HepG2 (cell line): ENCODE measurements at regions not wholly inside any gene's neighbourhood (a gene's known extent, or its start where the extent isn't known, plus 50 kb on each side); places are given as distances from the start of the nearest gene placed in this dataset.

ENCODE experiments used
- ATAC-seq: fragments of 200-7000 bp; cut with Tn5 transposase; 3 replicates; pipeline ENCODE4 v1.9.1; 2020; ENCODE audit warnings: mild to moderate bottlenecking, moderate library complexity
- BruUV-seq: library from RNA; stranded (reverse); fragments of 400-500 nt; replicated peaks from 2 replicates; lab custom pipeline; 2021; lab: Mats Ljungman, UMichigan
- CTCF ChIA-PET: fragments of 300-600 bp; formaldehyde crosslinking; extraction: SDS; loops from one replicate; lab custom pipeline; 2021; ENCODE audit warnings: low total read pairs, inconsistent platforms, low intra/inter-chr PET ratio; lab: Yijun Ruan, JAX
- POLR2A ChIA-PET: fragments of 350-600 bp; sonication (Branson Sonifier 250); formaldehyde crosslinking; loops from one replicate; lab custom pipeline; 2020; ENCODE audit warnings: antibody characterized with exemption, inconsistent platforms; lab: Yijun Ruan, JAX
- DNase-seq: peaks from one replicate; pipeline ENCODE4 v3.0.0-alpha.2; 2015; ENCODE audit warnings: low spot score
- FAIRE-seq: peaks from 3 replicates; lab custom pipeline; 2011; peaks lifted over from hg19 to GRCh38; lab: Jason Lieb, UNC
- H2AFZ ChIP-seq: one replicate; pipeline ENCODE4 v1.6.1; 2011; ENCODE audit warnings: low read length, inconsistent platforms
- H3K27ac ChIP-seq: fragments of 300-600 bp; 3 replicates; pipeline ENCODE4 v1.8.0; 2011; ENCODE audit warnings: mixed run types, mild to moderate bottlenecking, mixed read lengths, low read length, inconsistent platforms; ENCODE audit not compliant: insufficient read depth; ENCODE audit errors: extremely low read length
- H3K27me3 ChIP-seq, 2 experiments: fragments of 200-600 bp in 1 of 2; 2 replicates in 1 of 2; 3 replicates in 1 of 2; pipeline versions ENCODE4 v1.6.0 to v1.8.0; 2011; ENCODE audit warnings: low read length in 2 of 2, mild to moderate bottlenecking in 2 of 2, moderate library complexity in 2 of 2, inconsistent platforms in 1 of 2; ENCODE audit not compliant: insufficient read depth in 2 of 2, control insufficient read depth in 1 of 2
- H3K36me3 ChIP-seq, 2 experiments: fragments of 200-600 bp in 1 of 2; replicated peaks in 1 of 2; 2 replicates in 1 of 2; 3 replicates in 1 of 2; pipeline versions ENCODE4 v1.5.1 to v1.8.0; 2011; ENCODE audit warnings: low read length in 2 of 2, inconsistent platforms in 1 of 2; ENCODE audit not compliant: insufficient read depth in 2 of 2, control insufficient read depth in 1 of 2
- H3K4me1 ChIP-seq: 2 replicates; pipeline ENCODE4 v1.5.1; 2012; ENCODE audit warnings: low read length, inconsistent platforms; ENCODE audit not compliant: insufficient read depth
- H3K4me2 ChIP-seq: 2 replicates; pipeline ENCODE4 v1.6.0; 2011; ENCODE audit warnings: low read depth, low read length, inconsistent platforms
- H3K4me3 ChIP-seq, 3 experiments: fragments of 200-600 bp in 1 of 3; sonication (generic), shearing (Covaris generic) in 1 of 3; replicated peaks in 1 of 3; 2 replicates each; pipeline ENCODE4 v1.5.1; 2011 to 2016; ENCODE audit warnings: low read length in 3 of 3, inconsistent platforms in 2 of 3, low read depth in 2 of 3, mild to moderate bottlenecking in 2 of 3, control low read depth in 1 of 3, mixed read lengths in 1 of 3; ENCODE audit not compliant: insufficient read depth in 1 of 3
- H3K79me2 ChIP-seq: one replicate; pipeline ENCODE4 v1.6.1; 2011; ENCODE audit warnings: low read length, inconsistent platforms; ENCODE audit not compliant: insufficient read depth
- H3K9ac ChIP-seq: 2 replicates; pipeline ENCODE4 v1.6.0; 2011; ENCODE audit warnings: mild to moderate bottlenecking, low read depth, low read length, inconsistent platforms; ENCODE audit not compliant: insufficient read depth
- H3K9me3 ChIP-seq: 2 replicates; pipeline ENCODE4 v1.5.1; 2012; ENCODE audit warnings: mild to moderate bottlenecking, low read length
- H4K20me1 ChIP-seq: 2 replicates; pipeline ENCODE4 v1.6.0; 2011; ENCODE audit warnings: inconsistent platforms, mild to moderate bottlenecking, low read length, moderate library complexity; ENCODE audit not compliant: insufficient read depth
- AGO2 ChIP-seq: fragments of 200-400 bp; formaldehyde crosslinking; optimal IDR thresholded peaks from 2 replicates; pipeline ENCODE3; 2017; ENCODE audit warnings: mild to moderate bottlenecking, low read depth, low read length, moderate library complexity
- ARHGAP35 ChIP-seq: sonication (generic); formaldehyde crosslinking; IDR thresholded peaks from 2 replicates; pipeline ENCODE4 v1.9.0; 2022; ENCODE audit warnings: mild to moderate bottlenecking, inconsistent platforms, moderate library complexity, missing genetic modification reagents, borderline replicate concordance
- CC2D1A ChIP-seq: sonication (generic); formaldehyde crosslinking; IDR thresholded peaks from 2 replicates; pipeline ENCODE4 v1.8.1; 2023; ENCODE audit warnings: mild to moderate bottlenecking, missing genetic modification reagents
- GATAD2A ChIP-seq: IDR thresholded peaks from 2 replicates; pipeline ENCODE4 v1.6.1; 2016
- MAFG ChIP-seq: sonication (generic); formaldehyde crosslinking; IDR thresholded peaks from 2 replicates; pipeline ENCODE4 v1.5.1; 2020; ENCODE audit warnings: mild to moderate bottlenecking, missing genetic modification reagents
- PCBP2 ChIP-seq: fragments of 200-400 bp; formaldehyde crosslinking; optimal IDR thresholded peaks from 2 replicates; pipeline ENCODE3; 2018; ENCODE audit warnings: low read length, low read depth; ENCODE audit not compliant: poor library complexity, severe bottlenecking
- PITX1 ChIP-seq: sonication (generic); formaldehyde crosslinking; IDR thresholded peaks from 2 replicates; pipeline ENCODE4 v1.5.1; 2020; ENCODE audit warnings: mild to moderate bottlenecking, missing genetic modification reagents
- SP1 ChIP-seq, 2 experiments: fragments of 450-650 bp in 1 of 2; sonication (generic) in 1 of 2; formaldehyde crosslinking in 1 of 2; IDR thresholded peaks; 2 replicates each; pipeline versions ENCODE4 v1.4.0 to v1.6.1; 2016 to 2020; ENCODE audit warnings: missing genetic modification reagents in 1 of 2
- STAT5B ChIP-seq: sonication (generic); formaldehyde crosslinking; IDR thresholded peaks from 2 replicates; pipeline ENCODE4 v1.4.0; 2020; ENCODE audit warnings: missing genetic modification reagents
- THAP11 ChIP-seq: IDR thresholded peaks from 2 replicates; pipeline ENCODE4 v1.6.1; 2016; ENCODE audit warnings: missing biosample characterization, missing genetic modification reagents
- ZMYM2 ChIP-seq: sonication (generic); formaldehyde crosslinking; IDR thresholded peaks from 2 replicates; pipeline ENCODE4 v1.8.0; 2022; ENCODE audit warnings: mild to moderate bottlenecking, missing genetic modification reagents
- ZNF251 ChIP-seq: sonication (generic); formaldehyde crosslinking; IDR thresholded peaks from 2 replicates; pipeline ENCODE4 v1.9.0; 2021; ENCODE audit warnings: mild to moderate bottlenecking, missing genetic modification reagents
- ZNF382 ChIP-seq: sonication (generic); formaldehyde crosslinking; IDR thresholded peaks from 2 replicates; pipeline ENCODE4 v1.5.0; 2020; ENCODE audit warnings: missing genetic modification reagents, mild to moderate bottlenecking, borderline replicate concordance
- ZNF432 ChIP-seq: sonication (generic); formaldehyde crosslinking; IDR thresholded peaks from 2 replicates; pipeline ENCODE4 v1.5.0; 2020; ENCODE audit warnings: missing genetic modification reagents, mild to moderate bottlenecking, borderline replicate concordance
- ZNF577 ChIP-seq: sonication (generic); formaldehyde crosslinking; IDR thresholded peaks from 2 replicates; pipeline ENCODE4 v1.4.0; 2020; ENCODE audit warnings: mild to moderate bottlenecking, low read depth, missing genetic modification reagents, borderline replicate concordance
- ZNF644 ChIP-seq: IDR thresholded peaks from 2 replicates; pipeline ENCODE4 v1.6.1; 2016; ENCODE audit warnings: low read depth
- WGBS: methylation state at CpG from one replicate; pipeline ENCODE4 v1.1.6; 2017; ENCODE audit warnings: low lambda C conversion rate; 5-methylcytosine and 5-hydroxymethylcytosine counted together
- in situ Hi-C: cut with HindIII; loops from 2 replicates; pipeline ENCODE4 v1.10.0; 2017; ENCODE audit warnings: low pct_unique_long_range_greater_than_20kb; ENCODE audit not compliant: extremely low pct_ligation_motif_present
- intact Hi-C: fragments of 100-400 bp; cut with micrococcal nuclease; formaldehyde crosslinking; loops from one replicate; pipeline ENCODE4 v1.10.0; 2022; ENCODE audit not compliant: unreplicated experiment
- TF ChIP-seq, protein P1 (sequence below): fragments of 450-650 bp; IDR thresholded peaks from 2 replicates; pipeline ENCODE4 v1.6.1; 2016
- TF ChIP-seq, protein P2 (sequence below): sonication (generic); formaldehyde crosslinking; IDR thresholded peaks from 2 replicates; pipeline ENCODE4 v1.8.1; 2023; ENCODE audit warnings: missing genetic modification reagents, inconsistent platforms, borderline replicate concordance
- TF ChIP-seq, protein P3 (sequence below): sonication (generic); formaldehyde crosslinking; IDR thresholded peaks from 2 replicates; pipeline ENCODE4 v1.4.0; 2020; ENCODE audit warnings: missing genetic modification reagents, borderline replicate concordance

DNA sequence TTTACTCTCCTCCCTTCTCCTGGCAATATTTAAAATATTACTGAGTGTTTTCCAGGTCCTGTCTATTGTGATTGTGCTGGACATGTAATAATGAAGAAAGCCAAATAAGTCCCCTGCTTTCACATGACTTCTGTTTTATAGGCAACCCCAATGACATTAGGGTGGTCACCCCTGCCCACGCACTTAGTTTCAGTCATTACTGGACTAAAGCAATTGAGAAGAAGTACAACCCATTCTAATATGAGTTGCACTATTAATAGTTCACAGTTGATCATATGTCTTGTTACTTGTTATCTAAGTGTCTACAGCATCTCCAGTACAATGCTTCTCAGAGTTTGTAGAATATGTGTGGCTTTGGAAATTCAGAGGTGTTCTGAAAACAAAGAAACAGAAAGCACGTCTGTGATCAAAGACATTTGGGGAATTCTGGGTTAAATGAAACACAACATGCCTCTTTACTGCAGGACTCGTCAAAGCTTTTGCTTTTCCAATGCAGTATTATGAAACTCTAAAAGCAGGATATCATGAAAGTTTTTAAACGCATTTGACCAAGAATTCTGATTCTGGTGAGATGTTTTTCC, 789.5 kb downstream of the DHX35 start:
- intact Hi-C loops, result no loop called here
- FAIRE-seq (no peak), DNase-seq (no peak), ATAC-seq (no peak)
- Histone ChIP-seq H3K9ac (no peak overlapping the region), H2AFZ (no peak overlapping the region), H3K36me3 (no peaks in the 10 kb centered on the region), H3K27ac (no peak overlapping the region), H3K27me3 (no peaks in the 10 kb centered on the region), H3K9me3 (peaks cover 95% of the 10 kb centered on the region), H3K4me2 (no peak overlapping the region), H4K20me1 (no peaks in the 10 kb centered on the region), H3K4me1 (no peaks in the 10 kb centered on the region), H3K4me3 (no peak overlapping the region), H3K79me2 (no peaks in the 10 kb centered on the region)
- BruUV-seq, result no TSS peak
- ChIA-PET POLR2A (no interaction called here), CTCF (no interaction called here)
- in situ Hi-C loops, result no loop called here
- WGBS, result 28% methylated on average over 4 of the region's 4 CpGs
- TF ChIP-seq THAP11 (CRISPR knock-in tag) (no peak), ZNF432 (no peak), AGO2 (no peak), ZNF382 (CRISPR knock-in tag) (no peak), ARHGAP35 (CRISPR knock-in tag) (no peak), STAT5B (no peak), ZMYM2 (CRISPR knock-in tag) (no peak), MAFG (CRISPR knock-in tag) (no peak), ZNF577 (no peak), ZNF644 (CRISPR knock-in tag) (no peak), SP1 (IDR thresholded peaks at IDR 0.05) (no peak), SP1 (CRISPR knock-in tag; IDR thresholded peaks at IDR 0.05) (no peak), PITX1 (CRISPR knock-in tag) (no peak), PCBP2 (no peak), GATAD2A (CRISPR knock-in tag) (no peak), CC2D1A (CRISPR knock-in tag) (no peak), ZNF251 (CRISPR knock-in tag) (no peak)
- TF ChIP-seq, protein P1, sequence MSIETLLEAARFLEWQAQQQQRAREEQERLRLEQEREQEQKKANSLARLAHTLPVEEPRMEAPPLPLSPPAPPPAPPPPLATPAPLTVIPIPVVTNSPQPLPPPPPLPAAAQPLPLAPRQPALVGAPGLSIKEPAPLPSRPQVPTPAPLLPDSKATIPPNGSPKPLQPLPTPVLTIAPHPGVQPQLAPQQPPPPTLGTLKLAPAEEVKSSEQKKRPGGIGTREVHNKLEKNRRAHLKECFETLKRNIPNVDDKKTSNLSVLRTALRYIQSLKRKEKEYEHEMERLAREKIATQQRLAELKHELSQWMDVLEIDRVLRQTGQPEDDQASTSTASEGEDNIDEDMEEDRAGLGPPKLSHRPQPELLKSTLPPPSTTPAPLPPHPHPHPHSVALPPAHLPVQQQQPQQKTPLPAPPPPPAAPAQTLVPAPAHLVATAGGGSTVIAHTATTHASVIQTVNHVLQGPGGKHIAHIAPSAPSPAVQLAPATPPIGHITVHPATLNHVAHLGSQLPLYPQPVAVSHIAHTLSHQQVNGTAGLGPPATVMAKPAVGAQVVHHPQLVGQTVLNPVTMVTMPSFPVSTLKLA, result no peak
- TF ChIP-seq, protein P2, sequence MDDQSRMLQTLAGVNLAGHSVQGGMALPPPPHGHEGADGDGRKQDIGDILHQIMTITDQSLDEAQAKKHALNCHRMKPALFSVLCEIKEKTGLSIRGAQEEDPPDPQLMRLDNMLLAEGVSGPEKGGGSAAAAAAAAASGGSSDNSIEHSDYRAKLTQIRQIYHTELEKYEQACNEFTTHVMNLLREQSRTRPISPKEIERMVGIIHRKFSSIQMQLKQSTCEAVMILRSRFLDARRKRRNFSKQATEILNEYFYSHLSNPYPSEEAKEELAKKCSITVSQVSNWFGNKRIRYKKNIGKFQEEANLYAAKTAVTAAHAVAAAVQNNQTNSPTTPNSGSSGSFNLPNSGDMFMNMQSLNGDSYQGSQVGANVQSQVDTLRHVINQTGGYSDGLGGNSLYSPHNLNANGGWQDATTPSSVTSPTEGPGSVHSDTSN (CRISPR knock-in tag), result no peak
- TF ChIP-seq, protein P3, sequence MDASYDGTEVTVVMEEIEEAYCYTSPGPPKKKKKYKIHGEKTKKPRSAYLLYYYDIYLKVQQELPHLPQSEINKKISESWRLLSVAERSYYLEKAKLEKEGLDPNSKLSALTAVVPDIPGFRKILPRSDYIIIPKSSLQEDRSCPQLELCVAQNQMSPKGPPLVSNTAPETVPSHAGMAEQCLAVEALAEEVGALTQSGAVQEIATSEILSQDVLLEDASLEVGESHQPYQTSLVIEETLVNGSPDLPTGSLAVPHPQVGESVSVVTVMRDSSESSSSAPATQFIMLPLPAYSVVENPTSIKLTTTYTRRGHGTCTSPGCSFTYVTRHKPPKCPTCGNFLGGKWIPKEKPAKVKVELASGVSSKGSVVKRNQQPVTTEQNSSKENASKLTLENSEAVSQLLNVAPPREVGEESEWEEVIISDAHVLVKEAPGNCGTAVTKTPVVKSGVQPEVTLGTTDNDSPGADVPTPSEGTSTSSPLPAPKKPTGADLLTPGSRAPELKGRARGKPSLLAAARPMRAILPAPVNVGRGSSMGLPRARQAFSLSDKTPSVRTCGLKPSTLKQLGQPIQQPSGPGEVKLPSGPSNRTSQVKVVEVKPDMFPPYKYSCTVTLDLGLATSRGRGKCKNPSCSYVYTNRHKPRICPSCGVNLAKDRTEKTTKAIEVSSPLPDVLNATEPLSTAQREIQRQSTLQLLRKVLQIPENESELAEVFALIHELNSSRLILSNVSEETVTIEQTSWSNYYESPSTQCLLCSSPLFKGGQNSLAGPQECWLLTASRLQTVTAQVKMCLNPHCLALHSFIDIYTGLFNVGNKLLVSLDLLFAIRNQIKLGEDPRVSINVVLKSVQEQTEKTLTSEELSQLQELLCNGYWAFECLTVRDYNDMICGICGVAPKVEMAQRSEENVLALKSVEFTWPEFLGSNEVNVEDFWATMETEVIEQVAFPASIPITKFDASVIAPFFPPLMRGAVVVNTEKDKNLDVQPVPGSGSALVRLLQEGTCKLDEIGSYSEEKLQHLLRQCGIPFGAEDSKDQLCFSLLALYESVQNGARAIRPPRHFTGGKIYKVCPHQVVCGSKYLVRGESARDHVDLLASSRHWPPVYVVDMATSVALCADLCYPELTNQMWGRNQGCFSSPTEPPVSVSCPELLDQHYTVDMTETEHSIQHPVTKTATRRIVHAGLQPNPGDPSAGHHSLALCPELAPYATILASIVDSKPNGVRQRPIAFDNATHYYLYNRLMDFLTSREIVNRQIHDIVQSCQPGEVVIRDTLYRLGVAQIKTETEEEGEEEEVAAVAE (CRISPR knock-in tag), result no peak
